Duodenal mucosa (tissue), 2 donors: ENCODE measurements at regions not wholly inside any gene's neighbourhood (a gene's known extent, or its start where the extent isn't known, plus 50 kb on each side); places are given as distances from the start of the nearest gene placed in this dataset.

Source experiments
- H3K27ac ChIP-seq: one replicate; pipeline ENCODE4 v1.7.0; 2013; ENCODE audit warnings: low read depth, low read length
- H3K27me3 ChIP-seq, 2 donors: one replicate each; pipeline ENCODE4 v1.7.0; 2013; ENCODE audit warnings: low read length in 2 of 2, control low read depth in 1 of 2; ENCODE audit not compliant: insufficient read depth in 2 of 2, control insufficient read depth in 1 of 2
- H3K36me3 ChIP-seq, 2 donors: one replicate each; pipeline ENCODE4 v1.7.0; 2013; ENCODE audit warnings: low read length in 2 of 2, control low read depth in 1 of 2; ENCODE audit not compliant: insufficient read depth in 2 of 2, control insufficient read depth in 1 of 2
- H3K4me1 ChIP-seq, 2 donors: one replicate each; pipeline ENCODE4 v1.7.0; 2013; ENCODE audit warnings: low read length in 2 of 2, control low read depth in 1 of 2; ENCODE audit not compliant: insufficient read depth in 2 of 2, control insufficient read depth in 1 of 2
- H3K4me3 ChIP-seq, 2 donors: one replicate each; pipeline ENCODE4 v1.7.0; 2013; ENCODE audit warnings: low read length in 2 of 2, low read depth in 1 of 2
- H3K9ac ChIP-seq, 2 donors: one replicate each; pipeline ENCODE4 v1.7.0; 2013; ENCODE audit warnings: low read length in 2 of 2, low read depth in 1 of 2
- H3K9me3 ChIP-seq, 2 donors: one replicate each; pipeline ENCODE4 v1.7.0; 2013; ENCODE audit warnings: low read length in 2 of 2, control low read depth in 1 of 2; ENCODE audit not compliant: control insufficient read depth in 1 of 2

GRCh38 chr6:10256113-10256690, 158.7 kb downstream of the TFAP2A start:
- Histone ChIP-seq H3K9me3 (no peaks in the 10 kb centered on the region), H3K4me1 (no peaks in the 10 kb centered on the region), H3K9ac (no peak overlapping the region), H3K27me3 (no peaks in the 10 kb centered on the region), H3K27ac (no peak overlapping the region), H3K36me3 (no peaks in the 10 kb centered on the region), H3K4me3 (no peak overlapping the region)

GRCh38 chr6:10250655-10251220, 164.1 kb downstream of the TFAP2A start:
- no peaks in the 10 kb centered on the region for H3K27me3 ChIP-seq
- H3K36me3 ChIP-seq: no peaks in the 10 kb centered on the region
- no peak overlapping the region for H3K27ac ChIP-seq
- no peak overlapping the region for H3K9ac ChIP-seq
- no peaks in the 10 kb centered on the region for H3K9me3 ChIP-seq
- no peaks in the 10 kb centered on the region for H3K4me1 ChIP-seq
- no peak overlapping the region for H3K4me3 ChIP-seq

- Histone ChIP-seq H3K9me3 (no peaks in the 10 kb centered on the region), H3K27me3 (no peaks in the 10 kb centered on the region), H3K27ac (no peak overlapping the region), H3K4me3 (no peak overlapping the region), H3K9ac (no peak overlapping the region), H3K36me3 (no peaks in the 10 kb centered on the region), H3K4me1 (no peaks in the 10 kb centered on the region)
Measured at GRCh38 chr6:10248378-10248843, 166.5 kb downstream of the TFAP2A start.

- H3K4me3 ChIP-seq: no peak overlapping the region
- no peak overlapping the region for H3K9ac ChIP-seq
- no peaks in the 10 kb centered on the region for H3K4me1 ChIP-seq
- no peak overlapping the region for H3K27ac ChIP-seq
- H3K9me3 ChIP-seq: no peaks in the 10 kb centered on the region
- H3K36me3 ChIP-seq: no peaks in the 10 kb centered on the region
- no peaks in the 10 kb centered on the region for H3K27me3 ChIP-seq
Measured at GRCh38 chr6:10237298-10238038, 177.4 kb downstream of the TFAP2A start.

GRCh38 chr6:10235344-10235743, 179.5 kb downstream of the TFAP2A start:
- H3K4me3 ChIP-seq: no peak overlapping the region
- H3K36me3 ChIP-seq: no peaks in the 10 kb centered on the region
- H3K9ac ChIP-seq: no peak overlapping the region
- no peaks in the 10 kb centered on the region for H3K9me3 ChIP-seq
- no peaks in the 10 kb centered on the region for H3K27me3 ChIP-seq
- H3K4me1 ChIP-seq: no peaks in the 10 kb centered on the region
- H3K27ac ChIP-seq: no peak overlapping the region

GRCh38 chr6:10230531-10230930, 184.3 kb downstream of the TFAP2A start:
- Histone ChIP-seq H3K27ac (no peak overlapping the region), H3K27me3 (no peaks in the 10 kb centered on the region), H3K4me3 (no peak overlapping the region), H3K4me1 (no peaks in the 10 kb centered on the region), H3K9ac (no peak overlapping the region), H3K9me3 (peaks cover 0 to 3% of the 10 kb centered on the region in 2 donors), H3K36me3 (no peaks in the 10 kb centered on the region)

GRCh38 chr6:10223841-10224240, 191.0 kb downstream of the TFAP2A start:
- H3K4me3 ChIP-seq: no peak overlapping the region
- no peaks in the 10 kb centered on the region for H3K4me1 ChIP-seq
- H3K27ac ChIP-seq: no peak overlapping the region
- H3K27me3 ChIP-seq: no peaks in the 10 kb centered on the region
- H3K36me3 ChIP-seq: no peaks in the 10 kb centered on the region
- H3K9ac ChIP-seq: no peak overlapping the region
- H3K9me3 ChIP-seq: peaks cover 0 to 3% of the 10 kb centered on the region in 2 donors

- H3K9ac ChIP-seq: no peak overlapping the region
- no peaks in the 10 kb centered on the region for H3K9me3 ChIP-seq
- no peaks in the 10 kb centered on the region for H3K27me3 ChIP-seq
- H3K36me3 ChIP-seq: no peaks in the 10 kb centered on the region
- no peak overlapping the region for H3K27ac ChIP-seq
- no peaks in the 10 kb centered on the region for H3K4me1 ChIP-seq
- no peak overlapping the region for H3K4me3 ChIP-seq
Measured at GRCh38 chr6:10221178-10221577, 193.7 kb downstream of the TFAP2A start.

GRCh38 chr6:10219510-10219909, 195.4 kb downstream of the TFAP2A start:
- H3K27me3 ChIP-seq: no peaks in the 10 kb centered on the region
- H3K9ac ChIP-seq: no peak overlapping the region
- H3K27ac ChIP-seq: no peak overlapping the region
- no peak overlapping the region for H3K4me3 ChIP-seq
- no peaks in the 10 kb centered on the region for H3K36me3 ChIP-seq
- H3K4me1 ChIP-seq: no peaks in the 10 kb centered on the region
- no peaks in the 10 kb centered on the region for H3K9me3 ChIP-seq

GRCh38 chr6:10217111-10217510, 197.8 kb downstream of the TFAP2A start:
- no peak overlapping the region for H3K4me3 ChIP-seq
- no peak overlapping the region for H3K27ac ChIP-seq
- H3K4me1 ChIP-seq: no peaks in the 10 kb centered on the region
- no peak overlapping the region for H3K9ac ChIP-seq
- H3K36me3 ChIP-seq: no peaks in the 10 kb centered on the region
- H3K27me3 ChIP-seq: no peaks in the 10 kb centered on the region
- no peaks in the 10 kb centered on the region for H3K9me3 ChIP-seq
